ENCODE measurements at regions not wholly inside any gene's neighbourhood (a gene's known extent, or its start where the extent isn't known, plus 50 kb on each side); places are given as distances from the start of the nearest gene placed in this dataset.

DNA sequence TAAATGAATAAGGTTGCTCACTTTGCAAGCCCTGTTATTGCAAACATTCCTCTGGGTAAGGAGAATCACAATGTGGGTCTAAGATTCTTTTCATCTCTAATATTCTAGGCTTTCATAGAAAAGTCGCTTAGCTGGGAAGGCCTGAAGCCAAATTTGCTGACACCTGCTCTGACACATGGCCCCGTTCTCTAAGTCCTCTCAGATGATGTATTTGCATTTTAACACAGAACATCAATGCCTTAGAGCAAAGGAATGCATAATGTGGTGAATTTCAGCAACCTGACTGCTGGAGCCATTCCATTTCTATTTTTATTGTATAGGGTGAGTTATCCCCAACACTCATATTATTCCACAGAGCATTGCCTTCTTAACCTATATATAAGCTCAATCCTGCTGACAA lies 682.1 kb upstream of the NRP1 start:
- TF ChIP-seq POLR2AphosphoS5 (IDR thresholded peaks at IDR 0.05; ENCODE audit: low read depth, low read length) (no peak), POLR2A (IDR thresholded peaks at IDR 0.05; ENCODE audit: low read depth, low read length) (no peak)

All from GM12891 (cell line).